Activated CD8-positive, alpha-beta T cell treated with anti-CD3 and anti-CD28 coated beads, Interleukin-2, amount 10 ng/mL, durations not matched to agents 7 days and 5 days (primary cell): ENCODE measurements at regions not wholly inside any gene's neighbourhood (a gene's known extent, or its start where the extent isn't known, plus 50 kb on each side); places are given as distances from the start of the nearest gene placed in this dataset.

Experiments
- ATAC-seq: fragments of 150-1000 bp; cut with Tn5 transposase; one replicate; pipeline ENCODE4 v1.10.0; 2021; ENCODE audit warnings: moderate library complexity
- CTCF ChIA-PET: fragments of 350-600 bp; sonication (Branson Sonifier 250); formaldehyde crosslinking; loops from one replicate; lab custom pipeline; 2021; ENCODE audit warnings: antibody characterized with exemption; lab: Charles Lee
- POLR2A ChIA-PET: fragments of 350-600 bp; sonication (Branson Sonifier 250); formaldehyde crosslinking; loops from one replicate; lab custom pipeline; 2021; ENCODE audit warnings: antibody characterized with exemption; lab: Charles Lee
- DNase-seq: peaks from one replicate; pipeline ENCODE4 v3.0.0-alpha.2; 2020
- H3K27ac Mint-ChIP-seq: one replicate; pipeline ENCODE4 v1.8.0; 2021; ENCODE audit warnings: mild to moderate bottlenecking, mixed read lengths
- H3K27me3 Mint-ChIP-seq: one replicate; pipeline ENCODE4 v1.8.0; 2021; ENCODE audit warnings: low read depth, mixed read lengths
- H3K36me3 Mint-ChIP-seq: one replicate; pipeline ENCODE4 v1.8.0; 2021; ENCODE audit warnings: low read depth, mixed read lengths
- H3K4me1 Mint-ChIP-seq: one replicate; pipeline ENCODE4 v1.8.0; 2021; ENCODE audit warnings: low read depth, mixed read lengths
- H3K4me3 Mint-ChIP-seq: one replicate; pipeline ENCODE4 v1.8.0; 2021; ENCODE audit warnings: mild to moderate bottlenecking, mixed read lengths
- H3K9me3 Mint-ChIP-seq: one replicate; pipeline ENCODE4 v1.8.0; 2022; ENCODE audit warnings: mixed read lengths; ENCODE audit not compliant: insufficient read depth

GRCh38 chr21:33978585-33978984 lies 63.0 kb upstream of the ATP5PO start:
- CTCF ChIA-PET: interaction anchor here (3.9 kb wide), 1 partner anchor 17 kb away, joined by 9 read pairs; no protein-coding TSS in a partner anchor
- Mint-ChIP-seq H3K27ac (no peak overlapping the region), H3K4me1 (peaks cover 71% of the 10 kb centered on the region), H3K27me3 (no peaks in the 10 kb centered on the region), H3K36me3 (peaks cover 28% of the 10 kb centered on the region), H3K9me3 (no peaks in the 10 kb centered on the region), H3K4me3 (no peak overlapping the region)
- POLR2A ChIA-PET: no interaction called here
- ATAC-seq (no peak), DNase-seq (no peak)

- peaks cover 74% of the 10 kb centered on the region for H3K4me1 Mint-ChIP-seq
Observed at GRCh38 chr21:33977721-33978369, 62.2 kb upstream of the ATP5PO start.

GRCh38 chr21:33977017-33977720 lies 61.6 kb upstream of the ATP5PO start:
- ATAC-seq (no peak), DNase-seq (no peak)
- CTCF ChIA-PET: interaction anchor here (1.1 to 3.9 kb wide), 6 partner anchors 16 to 116 kb away, joined by 3 to 11 read pairs (median 4); no protein-coding TSS in a partner anchor
- POLR2A ChIA-PET: interaction anchor here (0.7 to 3.9 kb wide), 8 partner anchors 26 to 99 kb away, joined by 3 to 64 read pairs (median 9); partner anchors contain the start of genes MRPS6 and SLC5A3
- Mint-ChIP-seq H3K27me3 (no peaks in the 10 kb centered on the region), H3K27ac (peak overlapping the region; percentile 95), H3K4me3 (peak overlapping the region; percentile 54), H3K4me1 (peaks cover 74% of the 10 kb centered on the region), H3K9me3 (no peaks in the 10 kb centered on the region), H3K36me3 (peaks cover 31% of the 10 kb centered on the region)

More at GRCh38 chr21:33977721-33978369, 62.2 kb upstream of the ATP5PO start:
- Mint-ChIP-seq H3K27me3 (no peaks in the 10 kb centered on the region), H3K4me3 (no peak overlapping the region), H3K36me3 (peaks cover 28% of the 10 kb centered on the region), H3K27ac (peak overlapping the region; percentile 95), H3K9me3 (no peaks in the 10 kb centered on the region)
- ChIA-PET CTCF (interaction anchor here (0.7 to 3.9 kb wide), 5 partner anchors 9 to 54 kb away, joined by 3 to 11 read pairs (median 6); no protein-coding TSS in a partner anchor), POLR2A (interaction anchor here (0.7 to 3.9 kb wide), 7 partner anchors 29 to 98 kb away, joined by 3 to 64 read pairs (median 10); partner anchors contain the start of genes MRPS6 and SLC5A3)
- ATAC-seq (no peak), DNase-seq (no peak)

- no peaks in the 10 kb centered on the region for H3K27me3 Mint-ChIP-seq
- H3K36me3 Mint-ChIP-seq: peaks cover 37% of the 10 kb centered on the region
- peaks cover 73% of the 10 kb centered on the region for H3K4me1 Mint-ChIP-seq
- H3K4me3 Mint-ChIP-seq: peak overlapping the region; percentile 54
- CTCF ChIA-PET: interaction anchor here (1.0 to 3.9 kb wide), 10 partner anchors 15 to 372 kb away, joined by 3 to 11 read pairs (median 4); no protein-coding TSS in a partner anchor
- POLR2A ChIA-PET: interaction anchor here (1.0 to 3.9 kb wide), 10 partner anchors 14 to 153 kb away, joined by 3 to 64 read pairs (median 8); partner anchors contain the start of genes MRPS6 and SLC5A3
- DNase-seq (peak; percentile 66), ATAC-seq (peak; percentile 57)
- peak overlapping the region; percentile 95 for H3K27ac Mint-ChIP-seq
- no peaks in the 10 kb centered on the region for H3K9me3 Mint-ChIP-seq
Observed at GRCh38 chr21:33976082-33977016, 60.7 kb upstream of the ATP5PO start.

GRCh38 chr21:33975548-33976081 lies 60.0 kb upstream of the ATP5PO start:
- POLR2A ChIA-PET: interaction anchor here (0.7 to 3.9 kb wide), 9 partner anchors 14 to 154 kb away, joined by 3 to 64 read pairs (median 8); partner anchors contain the start of genes MRPS6 and SLC5A3
- H3K27ac Mint-ChIP-seq: peak overlapping the region; percentile 95
- peak; percentile 88 for ATAC-seq
- peak overlapping the region; percentile 54 for H3K4me3 Mint-ChIP-seq
- no peaks in the 10 kb centered on the region for H3K9me3 Mint-ChIP-seq
- H3K27me3 Mint-ChIP-seq: no peaks in the 10 kb centered on the region
- H3K4me1 Mint-ChIP-seq: peaks cover 65% of the 10 kb centered on the region
- DNase-seq: peak; percentile 77
- peaks cover 37% of the 10 kb centered on the region for H3K36me3 Mint-ChIP-seq
- CTCF ChIA-PET: interaction anchor here (1.0 to 3.9 kb wide), 5 partner anchors 14 to 372 kb away, joined by 3 to 9 read pairs (median 4); no protein-coding TSS in a partner anchor

- CTCF ChIA-PET: interaction anchor here (0.6 to 3.9 kb wide), 6 partner anchors 13 to 113 kb away, joined by 3 to 9 read pairs (median 4); no protein-coding TSS in a partner anchor
- ATAC-seq (no peak), DNase-seq (no peak)
- Mint-ChIP-seq H3K27ac (peak overlapping the region; percentile 95), H3K36me3 (peaks cover 45% of the 10 kb centered on the region), H3K4me1 (peaks cover 58% of the 10 kb centered on the region), H3K27me3 (no peaks in the 10 kb centered on the region), H3K9me3 (no peaks in the 10 kb centered on the region), H3K4me3 (peak overlapping the region; percentile 54)
- POLR2A ChIA-PET: interaction anchor here (0.7 to 3.9 kb wide), 8 partner anchors 13 to 154 kb away, joined by 3 to 64 read pairs (median 7); partner anchors contain the start of genes MRPS6 and SLC5A3
Observed at GRCh38 chr21:33974513-33975468, 59.2 kb upstream of the ATP5PO start.

- ATAC-seq (no peak), DNase-seq (no peak)
- ChIA-PET CTCF (interaction anchor here (0.9 to 2.1 kb wide), 4 partner anchors 14 to 375 kb away, joined by 3 to 6 read pairs (median 3); no protein-coding TSS in a partner anchor), POLR2A (interaction anchor here (0.6 to 1.3 kb wide), 2 partner anchors 25 to 48 kb away, joined by 3 to 6 read pairs; no protein-coding TSS in a partner anchor)
- H3K9me3 Mint-ChIP-seq: no peaks in the 10 kb centered on the region
- H3K36me3 Mint-ChIP-seq: peaks cover 49% of the 10 kb centered on the region
- peaks cover 49% of the 10 kb centered on the region for H3K4me1 Mint-ChIP-seq
- H3K4me3 Mint-ChIP-seq: no peak overlapping the region
- no peak overlapping the region for H3K27ac Mint-ChIP-seq
- no peaks in the 10 kb centered on the region for H3K27me3 Mint-ChIP-seq
Observed at GRCh38 chr21:33973268-33973667, 57.7 kb upstream of the ATP5PO start.

GRCh38 chr21:33972539-33972938 lies 56.9 kb upstream of the ATP5PO start:
- no peak for ATAC-seq

GRCh38 chr21:33971492-33972013 lies 55.9 kb upstream of the ATP5PO start:
- peaks cover 51% of the 10 kb centered on the region for H3K36me3 Mint-ChIP-seq
- DNase-seq: no peak
- no peaks in the 10 kb centered on the region for H3K9me3 Mint-ChIP-seq
- peaks cover 36% of the 10 kb centered on the region for H3K4me1 Mint-ChIP-seq
- no peak for ATAC-seq
- no peak overlapping the region for H3K27ac Mint-ChIP-seq
- ChIA-PET CTCF (interaction anchor here (1.1 to 2.5 kb wide), 3 partner anchors 10 to 47 kb away, joined by 5 to 11 read pairs (median 6); no protein-coding TSS in a partner anchor), POLR2A (no interaction called here)
- H3K27me3 Mint-ChIP-seq: no peaks in the 10 kb centered on the region
- H3K4me3 Mint-ChIP-seq: no peak overlapping the region

More at GRCh38 chr21:33972539-33972938, 56.9 kb upstream of the ATP5PO start:
- H3K9me3 Mint-ChIP-seq: no peaks in the 10 kb centered on the region
- H3K27me3 Mint-ChIP-seq: no peaks in the 10 kb centered on the region
- H3K27ac Mint-ChIP-seq: no peak overlapping the region
- POLR2A ChIA-PET: interaction anchor here (1.3 kb wide), 1 partner anchor 24 kb away, joined by 6 read pairs; no protein-coding TSS in a partner anchor
- H3K4me3 Mint-ChIP-seq: no peak overlapping the region
- H3K36me3 Mint-ChIP-seq: peaks cover 47% of the 10 kb centered on the region
- peaks cover 46% of the 10 kb centered on the region for H3K4me1 Mint-ChIP-seq
- CTCF ChIA-PET: interaction anchor here (1.2 to 2.5 kb wide), 3 partner anchors 25 to 375 kb away, joined by 3 to 11 read pairs (median 6); no protein-coding TSS in a partner anchor
- no peak for DNase-seq
